ENCODE measurements at regions not wholly inside any gene's neighbourhood (a gene's known extent, or its start where the extent isn't known, plus 50 kb on each side); places are given as distances from the start of the nearest gene placed in this dataset.

- TF ChIP-seq CTCF (IDR thresholded peaks at IDR 0.05; ENCODE audit: partially characterized antibody, unreplicated experiment) = no peak
- H3K4me3 Mint-ChIP-seq (ENCODE audit: unreplicated experiment) = no peak overlapping the region
- H3K27me3 Mint-ChIP-seq (ENCODE audit: unreplicated experiment) = peaks cover 1% of the 10 kb centered on the region
- peaks cover 2% of the 10 kb centered on the region for H3K4me1 Mint-ChIP-seq (ENCODE audit: low read depth, unreplicated experiment)
- no peaks in the 10 kb centered on the region for H3K36me3 Mint-ChIP-seq (ENCODE audit: unreplicated experiment)
- no peak overlapping the region for H3K27ac Mint-ChIP-seq (ENCODE audit: unreplicated experiment)
- no peak for DNase-seq
- no peaks in the 10 kb centered on the region for H3K9me3 Mint-ChIP-seq (ENCODE audit: unreplicated experiment)
These were observed 513.9 kb downstream of the TLE4 start for GRCh38 chr9:80085668-80086067.

DNA sequence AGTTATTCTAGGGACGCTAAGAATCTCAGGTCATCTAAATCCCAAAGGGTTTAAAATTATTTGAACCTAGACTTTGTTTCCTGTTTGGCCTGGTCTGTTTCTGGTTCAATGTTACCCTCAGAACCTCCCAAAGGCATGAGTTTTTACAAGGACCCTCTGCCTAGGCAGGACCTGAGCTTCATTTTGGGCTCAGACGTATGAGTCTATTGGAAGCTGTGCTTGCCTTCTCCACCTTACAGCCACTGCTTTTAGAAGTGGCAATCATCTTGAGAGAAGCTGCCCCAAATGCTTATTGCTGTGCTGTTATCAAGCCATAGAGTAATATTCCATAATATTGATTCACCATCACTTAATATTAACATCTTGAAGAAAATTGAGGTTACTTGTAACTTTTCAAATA lies 510.4 kb downstream of the TLE4 start:
- TF ChIP-seq CTCF (IDR thresholded peaks at IDR 0.05; ENCODE audit: partially characterized antibody, unreplicated experiment) = no peak
- peaks cover 2% of the 10 kb centered on the region for H3K27me3 Mint-ChIP-seq (ENCODE audit: unreplicated experiment)
- no peak overlapping the region for H3K4me3 Mint-ChIP-seq (ENCODE audit: unreplicated experiment)
- H3K9me3 Mint-ChIP-seq (ENCODE audit: unreplicated experiment) = no peaks in the 10 kb centered on the region
- no peak for DNase-seq
- no peak overlapping the region for H3K27ac Mint-ChIP-seq (ENCODE audit: unreplicated experiment)
- H3K4me1 Mint-ChIP-seq (ENCODE audit: low read depth, unreplicated experiment) = peaks cover under 1% of the 10 kb centered on the region
- no peaks in the 10 kb centered on the region for H3K36me3 Mint-ChIP-seq (ENCODE audit: unreplicated experiment)

DNA sequence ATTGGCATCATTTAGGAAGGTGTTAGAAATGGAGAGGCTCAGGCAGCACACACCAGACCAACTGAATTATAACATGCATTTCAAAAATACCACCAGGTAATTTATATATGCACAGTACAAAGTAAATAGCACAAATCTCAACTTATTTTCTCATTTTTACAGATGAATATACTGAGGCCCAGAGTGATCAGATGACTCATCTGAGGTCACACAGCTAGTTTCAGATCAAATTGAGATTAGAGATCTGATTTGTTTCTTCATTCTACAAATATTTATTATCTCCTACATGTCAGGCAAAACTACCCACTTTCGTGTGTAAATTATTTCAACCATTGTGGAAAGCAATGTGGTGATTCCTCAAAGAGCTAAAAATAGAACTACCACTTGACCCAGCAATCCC lies 507.1 kb downstream of the TLE4 start:
- peaks cover 2% of the 10 kb centered on the region for H3K27me3 Mint-ChIP-seq (ENCODE audit: unreplicated experiment)
- H3K27ac Mint-ChIP-seq (ENCODE audit: unreplicated experiment) = no peak overlapping the region
- no peak overlapping the region for H3K4me3 Mint-ChIP-seq (ENCODE audit: unreplicated experiment)
- no peaks in the 10 kb centered on the region for H3K36me3 Mint-ChIP-seq (ENCODE audit: unreplicated experiment)
- no peak for DNase-seq
- TF ChIP-seq CTCF (IDR thresholded peaks at IDR 0.05; ENCODE audit: partially characterized antibody, unreplicated experiment) = no peak
- H3K4me1 Mint-ChIP-seq (ENCODE audit: low read depth, unreplicated experiment) = peaks cover 5% of the 10 kb centered on the region
- H3K9me3 Mint-ChIP-seq (ENCODE audit: unreplicated experiment) = no peaks in the 10 kb centered on the region

GRCh38 chr9:80077059-80077458 lies 505.3 kb downstream of the TLE4 start:
- peaks cover 11% of the 10 kb centered on the region for H3K4me1 Mint-ChIP-seq (ENCODE audit: low read depth, unreplicated experiment)
- H3K4me3 Mint-ChIP-seq (ENCODE audit: unreplicated experiment) = no peak overlapping the region
- H3K27ac Mint-ChIP-seq (ENCODE audit: unreplicated experiment) = no peak overlapping the region
- H3K27me3 Mint-ChIP-seq (ENCODE audit: unreplicated experiment) = peaks cover 2% of the 10 kb centered on the region
- H3K9me3 Mint-ChIP-seq (ENCODE audit: unreplicated experiment) = no peaks in the 10 kb centered on the region
- no peak for DNase-seq
- no peak for TF ChIP-seq CTCF (IDR thresholded peaks at IDR 0.05; ENCODE audit: partially characterized antibody, unreplicated experiment)
- no peaks in the 10 kb centered on the region for H3K36me3 Mint-ChIP-seq (ENCODE audit: unreplicated experiment)

DNA sequence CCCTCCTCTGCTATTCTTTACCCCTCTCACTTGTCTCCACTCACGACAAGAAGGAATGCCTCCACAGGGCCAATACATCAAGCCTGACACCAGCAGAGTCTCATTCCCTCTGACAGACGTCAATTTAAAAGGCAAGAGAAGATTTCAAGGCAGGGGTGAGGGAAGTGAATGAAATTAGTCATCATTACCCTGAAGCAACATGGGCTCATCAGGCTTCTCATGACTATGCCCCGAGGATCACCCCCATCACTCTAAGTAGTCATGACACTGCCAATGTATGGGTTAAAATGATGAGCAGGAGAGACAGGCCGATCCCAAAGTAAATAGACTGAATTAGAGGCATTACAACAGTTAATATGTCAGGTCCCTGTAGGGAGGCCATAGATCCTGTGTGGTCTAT lies 504.4 kb downstream of the TLE4 start:
- DNase-seq = no peak
- H3K36me3 Mint-ChIP-seq (ENCODE audit: unreplicated experiment) = no peaks in the 10 kb centered on the region
- H3K4me1 Mint-ChIP-seq (ENCODE audit: low read depth, unreplicated experiment) = peaks cover 12% of the 10 kb centered on the region
- TF ChIP-seq CTCF (IDR thresholded peaks at IDR 0.05; ENCODE audit: partially characterized antibody, unreplicated experiment) = no peak
- H3K27ac Mint-ChIP-seq (ENCODE audit: unreplicated experiment) = no peak overlapping the region
- no peak overlapping the region for H3K4me3 Mint-ChIP-seq (ENCODE audit: unreplicated experiment)
- no peaks in the 10 kb centered on the region for H3K9me3 Mint-ChIP-seq (ENCODE audit: unreplicated experiment)
- peaks cover 2% of the 10 kb centered on the region for H3K27me3 Mint-ChIP-seq (ENCODE audit: unreplicated experiment)
